Right lobe of liver (tissue), 4 donors: ENCODE measurements at regions not wholly inside any gene's neighbourhood (a gene's known extent, or its start where the extent isn't known, plus 50 kb on each side); places are given as distances from the start of the nearest gene placed in this dataset.

ENCODE experiments used
- POLR2A ChIP-seq: fragments of 450-650 bp; IDR thresholded peaks from one replicate; pipeline ENCODE4 v1.6.1; 2017; ENCODE audit warnings: antibody characterized with exemption, mild to moderate bottlenecking
- TF ChIP-seq, protein P1 (sequence below), 4 donors: fragments of 200-600 bp in 3 of 4; fragments of 450-650 bp in 1 of 4; IDR thresholded peaks; one replicate each; pipeline versions ENCODE4 v1.5.1 to v1.8.0; 2016 to 2022; ENCODE audit warnings: antibody characterized with exemption in 4 of 4, mild to moderate bottlenecking in 2 of 4
- donor health status: DM: no; HTN: no; CAD: no.
- donor health status: DM: no; HTN: no; CAD: no.
- donor health status: DM: no; HTN: yes; CAD: no.

DNA sequence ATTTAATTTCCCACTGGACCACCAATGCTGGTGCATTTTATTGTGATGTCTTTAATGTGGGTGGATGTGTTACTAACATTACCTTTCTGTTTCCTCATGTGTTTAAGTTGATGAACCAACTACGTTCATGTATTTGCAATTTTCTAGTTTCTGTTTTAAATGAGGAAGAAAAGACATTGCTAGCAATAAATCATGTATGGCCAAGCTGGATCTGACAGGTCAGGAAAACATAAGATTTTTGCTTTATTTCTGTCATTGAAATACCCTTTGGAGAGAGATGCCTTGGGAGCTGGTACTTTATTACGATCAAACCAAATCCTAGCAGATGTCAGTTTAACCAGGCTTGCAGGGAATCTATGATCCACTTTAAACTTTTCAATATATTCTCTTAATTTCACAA is 553.2 kb downstream of the RFC3 start:
- TF ChIP-seq, protein P1, sequence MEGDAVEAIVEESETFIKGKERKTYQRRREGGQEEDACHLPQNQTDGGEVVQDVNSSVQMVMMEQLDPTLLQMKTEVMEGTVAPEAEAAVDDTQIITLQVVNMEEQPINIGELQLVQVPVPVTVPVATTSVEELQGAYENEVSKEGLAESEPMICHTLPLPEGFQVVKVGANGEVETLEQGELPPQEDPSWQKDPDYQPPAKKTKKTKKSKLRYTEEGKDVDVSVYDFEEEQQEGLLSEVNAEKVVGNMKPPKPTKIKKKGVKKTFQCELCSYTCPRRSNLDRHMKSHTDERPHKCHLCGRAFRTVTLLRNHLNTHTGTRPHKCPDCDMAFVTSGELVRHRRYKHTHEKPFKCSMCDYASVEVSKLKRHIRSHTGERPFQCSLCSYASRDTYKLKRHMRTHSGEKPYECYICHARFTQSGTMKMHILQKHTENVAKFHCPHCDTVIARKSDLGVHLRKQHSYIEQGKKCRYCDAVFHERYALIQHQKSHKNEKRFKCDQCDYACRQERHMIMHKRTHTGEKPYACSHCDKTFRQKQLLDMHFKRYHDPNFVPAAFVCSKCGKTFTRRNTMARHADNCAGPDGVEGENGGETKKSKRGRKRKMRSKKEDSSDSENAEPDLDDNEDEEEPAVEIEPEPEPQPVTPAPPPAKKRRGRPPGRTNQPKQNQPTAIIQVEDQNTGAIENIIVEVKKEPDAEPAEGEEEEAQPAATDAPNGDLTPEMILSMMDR (IDR thresholded peaks at IDR 0.05) = no peak
- TF ChIP-seq POLR2A = no peak
